GM12878 (cell line): ENCODE measurements at regions not wholly inside any gene's neighbourhood (a gene's known extent, or its start where the extent isn't known, plus 50 kb on each side); places are given as distances from the start of the nearest gene placed in this dataset.

Experiments
- ATAC-seq: fragments of 200-7000 bp; cut with Tn5 transposase; 3 replicates; pipeline ENCODE4 v1.9.1; 2020; ENCODE audit warnings: mild to moderate bottlenecking, moderate library complexity
- BruUV-seq: library from RNA; stranded (reverse); fragments of 400-500 nt; replicated peaks from 2 replicates; lab custom pipeline; 2021; lab: Mats Ljungman, UMichigan
- CTCF ChIA-PET: fragments of 300-600 bp; sonication (Branson Sonifier 250); formaldehyde crosslinking; extraction: SDS; loops from one replicate; lab custom pipeline; 2021; ENCODE audit warnings: inconsistent platforms; lab: Yijun Ruan, JAX
- POLR2A ChIA-PET: fragments of 350-600 bp; formaldehyde crosslinking; extraction: SDS; loops from one replicate; lab custom pipeline; 2021; ENCODE audit warnings: inconsistent platforms; lab: Charles Lee
- RAD21 ChIA-PET: fragments of 300-600 bp; sonication (Branson Sonifier 250); formaldehyde crosslinking; loops from one replicate; lab custom pipeline; 2023; ENCODE audit warnings: antibody characterized with exemption; ENCODE audit not compliant: unreplicated experiment; lab: Charles Lee
- SMC1A ChIA-PET: fragments of 300-600 bp; sonication (Branson Sonifier 250); formaldehyde crosslinking; loops from one replicate; lab custom pipeline; 2023; ENCODE audit not compliant: unreplicated experiment, uncharacterized antibody; lab: Charles Lee
- DNase-seq: peaks from one replicate; pipeline ENCODE4 v3.0.0-alpha.2; 2011; ENCODE audit warnings: low read depth, low spot score
- FAIRE-seq: peaks from 3 replicates; lab custom pipeline; 2011; peaks lifted over from hg19 to GRCh38; lab: Jason Lieb, UNC
- H2AFZ ChIP-seq: 2 replicates; pipeline ENCODE4 v1.6.0; 2011; ENCODE audit warnings: low read depth, low read length, control low read depth; ENCODE audit not compliant: control insufficient read depth
- H3K27ac ChIP-seq: 2 replicates; pipeline ENCODE4 v1.5.1; 2011; ENCODE audit warnings: control low read depth; ENCODE audit not compliant: control insufficient read depth, insufficient read depth
- H3K27me3 ChIP-seq, 2 experiments: replicated peaks in 1 of 2; 2 replicates each; pipeline versions ENCODE4 v1.6.0 to v1.6.1; 2011; ENCODE audit warnings: low read length in 1 of 2; ENCODE audit not compliant: control insufficient read depth in 2 of 2, insufficient read depth in 2 of 2
- H3K36me3 ChIP-seq, 2 experiments: 2 replicates each; pipeline ENCODE4 v1.5.1; 2011; ENCODE audit warnings: low read length in 1 of 2; ENCODE audit not compliant: control insufficient read depth in 2 of 2, insufficient read depth in 2 of 2
- H3K4me1 ChIP-seq: 2 replicates; pipeline ENCODE4 v1.6.1; 2011; ENCODE audit warnings: mild to moderate bottlenecking, low read length, moderate library complexity, mixed read lengths; ENCODE audit not compliant: control insufficient read depth, insufficient read depth
- H3K4me2 ChIP-seq: 2 replicates; pipeline ENCODE4 v1.6.0; 2011; ENCODE audit warnings: control low read depth; ENCODE audit not compliant: control insufficient read depth, insufficient read depth
- H3K4me3 ChIP-seq: fragments of 200-600 bp; sonication (generic); 2 replicates; pipeline ENCODE4 v1.5.1; 2016
- H3K79me2 ChIP-seq: 2 replicates; pipeline ENCODE4 v1.6.0; 2011; ENCODE audit warnings: low read length; ENCODE audit not compliant: control insufficient read depth, insufficient read depth
- H3K9ac ChIP-seq: 2 replicates; pipeline ENCODE4 v1.8.0; 2011; ENCODE audit warnings: low read length, control low read depth, mixed read lengths; ENCODE audit not compliant: control insufficient read depth, insufficient read depth
- H3K9me3 ChIP-seq: replicated peaks from 3 replicates; pipeline ENCODE4 v1.5.1; 2011; ENCODE audit warnings: mild to moderate bottlenecking, low read length; ENCODE audit not compliant: control insufficient read depth, insufficient read depth
- H4K20me1 ChIP-seq: 2 replicates; pipeline ENCODE4 v1.6.0; 2011; ENCODE audit not compliant: control insufficient read depth, insufficient read depth
- EP300 ChIP-seq, 2 experiments: fragments of 150-350 bp in 1 of 2; IDR thresholded peaks; 2 replicates each; pipeline ENCODE4 v1.6.1; 2011 to 2012; ENCODE audit warnings: low read depth in 2 of 2, low read length in 2 of 2, borderline replicate concordance in 1 of 2, improper control_type of control experiment in 1 of 2, inconsistent platforms in 1 of 2; ENCODE audit not compliant: control insufficient read depth in 1 of 2
- ESRRA ChIP-seq: IDR thresholded peaks from 2 replicates; pipeline ENCODE4 v1.6.1; 2012; ENCODE audit warnings: mild to moderate bottlenecking, low read length, improper control_type of control experiment
- JUNB ChIP-seq: IDR thresholded peaks from 2 replicates; pipeline ENCODE4 v1.6.1; 2016; ENCODE audit warnings: antibody characterized with exemption, mild to moderate bottlenecking
- WGBS: methylation state at CpG from one replicate; pipeline ENCODE4 v1.1.6; 2016; ENCODE audit warnings: low lambda C conversion rate; ENCODE audit not compliant: insufficient replicate concordance, insufficient coverage; ENCODE audit errors: missing lambda C conversion rate; 5-methylcytosine and 5-hydroxymethylcytosine counted together
- in situ Hi-C: fragments of 300-500 bp; cut with MboI; formaldehyde crosslinking; loops from 9 replicates; pipeline ENCODE4 v1.14.3; 2018; ENCODE audit warnings: mixed read lengths
- intact Hi-C: fragments of 100-400 bp; cut with micrococcal nuclease; formaldehyde crosslinking; loops from one replicate; pipeline ENCODE4 v1.14.2; 2022; ENCODE audit not compliant: unreplicated experiment
- TF ChIP-seq, protein P1 (sequence below): IDR thresholded peaks from 2 replicates; pipeline ENCODE4 v1.6.1; 2012; ENCODE audit warnings: improper control_type of control experiment, low read depth, low read length; ENCODE audit not compliant: insufficient replicate concordance

DNA sequence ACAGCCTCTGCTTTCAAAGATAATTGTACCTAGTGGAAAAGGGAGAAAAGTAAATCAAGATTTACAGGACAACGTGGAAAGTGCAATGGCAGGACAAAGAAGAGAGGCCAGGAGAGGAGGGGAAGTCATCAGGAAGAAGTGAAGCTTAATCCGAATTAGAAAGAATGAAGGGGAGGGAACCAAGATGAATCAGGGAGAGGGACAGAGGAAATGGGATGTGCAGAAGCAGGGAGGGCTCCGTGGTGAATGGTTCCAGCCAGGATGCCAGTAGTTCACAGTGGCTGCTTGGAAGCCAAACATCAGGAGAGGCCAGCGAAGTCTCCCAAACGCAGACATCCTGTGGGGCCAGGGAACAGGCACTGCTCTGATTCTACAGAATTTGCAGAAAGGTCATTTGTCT lies 144.4 kb downstream of the LIG4 start:
- H3K79me2 ChIP-seq, result no peaks in the 10 kb centered on the region
- ChIA-PET CTCF (interaction anchor here (0.5 kb wide), 1 partner anchor 183 kb away, joined by 3 read pairs; no protein-coding TSS in a partner anchor), SMC1A (interaction anchor here (0.6 kb wide), 1 partner anchor 80 kb away, joined by 3 read pairs; no protein-coding TSS in a partner anchor), RAD21 (no interaction called here), POLR2A (no interaction called here)
- H3K4me1 ChIP-seq, result no peaks in the 10 kb centered on the region
- no peaks in the 10 kb centered on the region for H3K36me3 ChIP-seq
- no peak for ATAC-seq
- H3K9me3 ChIP-seq, result no peaks in the 10 kb centered on the region
- DNase-seq, result no peak
- no peak for FAIRE-seq
- no TSS peak for BruUV-seq
- H4K20me1 ChIP-seq, result no peaks in the 10 kb centered on the region
- TF ChIP-seq EP300 (IDR thresholded peaks at IDR 0.05; ENCODE audit: borderline replicate concordance in 1 of 2, control insufficient read depth in 1 of 2, low read depth in 2 of 2, low read length in 2 of 2) (no peak), JUNB (no peak), ESRRA (no peak)
- TF ChIP-seq, protein P1, sequence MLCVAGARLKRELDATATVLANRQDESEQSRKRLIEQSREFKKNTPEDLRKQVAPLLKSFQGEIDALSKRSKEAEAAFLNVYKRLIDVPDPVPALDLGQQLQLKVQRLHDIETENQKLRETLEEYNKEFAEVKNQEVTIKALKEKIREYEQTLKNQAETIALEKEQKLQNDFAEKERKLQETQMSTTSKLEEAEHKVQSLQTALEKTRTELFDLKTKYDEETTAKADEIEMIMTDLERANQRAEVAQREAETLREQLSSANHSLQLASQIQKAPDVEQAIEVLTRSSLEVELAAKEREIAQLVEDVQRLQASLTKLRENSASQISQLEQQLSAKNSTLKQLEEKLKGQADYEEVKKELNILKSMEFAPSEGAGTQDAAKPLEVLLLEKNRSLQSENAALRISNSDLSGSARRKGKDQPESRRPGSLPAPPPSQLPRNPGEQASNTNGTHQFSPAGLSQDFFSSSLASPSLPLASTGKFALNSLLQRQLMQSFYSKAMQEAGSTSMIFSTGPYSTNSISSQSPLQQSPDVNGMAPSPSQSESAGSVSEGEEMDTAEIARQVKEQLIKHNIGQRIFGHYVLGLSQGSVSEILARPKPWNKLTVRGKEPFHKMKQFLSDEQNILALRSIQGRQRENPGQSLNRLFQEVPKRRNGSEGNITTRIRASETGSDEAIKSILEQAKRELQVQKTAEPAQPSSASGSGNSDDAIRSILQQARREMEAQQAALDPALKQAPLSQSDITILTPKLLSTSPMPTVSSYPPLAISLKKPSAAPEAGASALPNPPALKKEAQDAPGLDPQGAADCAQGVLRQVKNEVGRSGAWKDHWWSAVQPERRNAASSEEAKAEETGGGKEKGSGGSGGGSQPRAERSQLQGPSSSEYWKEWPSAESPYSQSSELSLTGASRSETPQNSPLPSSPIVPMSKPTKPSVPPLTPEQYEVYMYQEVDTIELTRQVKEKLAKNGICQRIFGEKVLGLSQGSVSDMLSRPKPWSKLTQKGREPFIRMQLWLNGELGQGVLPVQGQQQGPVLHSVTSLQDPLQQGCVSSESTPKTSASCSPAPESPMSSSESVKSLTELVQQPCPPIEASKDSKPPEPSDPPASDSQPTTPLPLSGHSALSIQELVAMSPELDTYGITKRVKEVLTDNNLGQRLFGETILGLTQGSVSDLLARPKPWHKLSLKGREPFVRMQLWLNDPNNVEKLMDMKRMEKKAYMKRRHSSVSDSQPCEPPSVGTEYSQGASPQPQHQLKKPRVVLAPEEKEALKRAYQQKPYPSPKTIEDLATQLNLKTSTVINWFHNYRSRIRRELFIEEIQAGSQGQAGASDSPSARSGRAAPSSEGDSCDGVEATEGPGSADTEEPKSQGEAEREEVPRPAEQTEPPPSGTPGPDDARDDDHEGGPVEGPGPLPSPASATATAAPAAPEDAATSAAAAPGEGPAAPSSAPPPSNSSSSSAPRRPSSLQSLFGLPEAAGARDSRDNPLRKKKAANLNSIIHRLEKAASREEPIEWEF, result no peak
- no peak overlapping the region for H3K9ac ChIP-seq
- intact Hi-C loops, result no loop called here
- in situ Hi-C loops, result no loop called here
- no peaks in the 10 kb centered on the region for H3K27me3 ChIP-seq
- no peak overlapping the region for H3K4me2 ChIP-seq
- H2AFZ ChIP-seq, result no peak overlapping the region
- H3K27ac ChIP-seq, result no peak overlapping the region
- H3K4me3 ChIP-seq, result no peak overlapping the region
- 11% methylated on average over 5 of the region's 5 CpGs for WGBS
